HG03439 (cell line): ENCODE measurements at regions not wholly inside any gene's neighbourhood (a gene's known extent, or its start where the extent isn't known, plus 50 kb on each side); places are given as distances from the start of the nearest gene placed in this dataset.
"Not testable (repeated sequence)": the region's sequence is repeated elsewhere in the genome, so short reads cannot be mapped to it uniquely, and the experiment has no call there.

Experiments used
- ATAC-seq: cut with Tn5 transposase; IDR thresholded peaks from one replicate; pipeline ENCODE4 v1.9.1; 2021; ENCODE audit warnings: mild to moderate bottlenecking, moderate library complexity; ENCODE audit not compliant: unreplicated experiment

GRCh38 chr1:56135069-56135863 is 444.1 kb downstream of the PLPP3 start:
- no peak for ATAC-seq

- peak; percentile 55 for ATAC-seq
These were observed 445.6 kb downstream of the PLPP3 start for GRCh38 chr1:56133522-56134472.

- no peak for ATAC-seq
These were observed 446.8 kb downstream of the PLPP3 start for GRCh38 chr1:56132520-56132919.

- ATAC-seq: no peak
These were observed 449.5 kb downstream of the PLPP3 start for GRCh38 chr1:56129837-56130236.

GRCh38 chr1:56125316-56125715 is 454.0 kb downstream of the PLPP3 start:
- ATAC-seq: no peak

GRCh38 chr1:56123826-56124225 is 455.5 kb downstream of the PLPP3 start:
- no peak for ATAC-seq

- no peak for ATAC-seq
These were observed 455.9 kb downstream of the PLPP3 start for GRCh38 chr1:56123421-56123820.

- ATAC-seq: no peak
These were observed 459.3 kb downstream of the PLPP3 start for GRCh38 chr1:56120021-56120420.

GRCh38 chr1:56118676-56119075 is 460.7 kb downstream of the PLPP3 start:
- ATAC-seq: not testable (repeated sequence)

GRCh38 chr1:56115701-56116100 is 463.7 kb downstream of the PLPP3 start:
- ATAC-seq: no peak

- no peak for ATAC-seq
These were observed 465.7 kb downstream of the PLPP3 start for GRCh38 chr1:56113679-56114078.

GRCh38 chr1:56107275-56107638 is 472.1 kb downstream of the PLPP3 start:
- no peak for ATAC-seq

GRCh38 chr1:56106531-56107274 is 472.7 kb downstream of the PLPP3 start:
- no peak for ATAC-seq

- no peak for ATAC-seq
These were observed 474.0 kb downstream of the PLPP3 start for GRCh38 chr1:56105397-56105796.

GRCh38 chr1:56099766-56100265 is 479.5 kb downstream of the PLPP3 start:
- ATAC-seq: no peak

GRCh38 chr1:56098946-56099345 is 480.4 kb downstream of the PLPP3 start:
- no peak for ATAC-seq

- ATAC-seq: no peak
These were observed 481.6 kb downstream of the PLPP3 start for GRCh38 chr1:56097713-56098112.

GRCh38 chr1:56095696-56096665 is 483.4 kb downstream of the PLPP3 start:
- no peak for ATAC-seq

- ATAC-seq: no peak
These were observed 485.2 kb downstream of the PLPP3 start for GRCh38 chr1:56094168-56094567.
